CD4-positive, alpha-beta T cell treated with Interleukin-10 for 1 hour (primary cell): ENCODE measurements at regions not wholly inside any gene's neighbourhood (a gene's known extent, or its start where the extent isn't known, plus 50 kb on each side); places are given as distances from the start of the nearest gene placed in this dataset.
"Not testable (repeated sequence)": the region's sequence is repeated elsewhere in the genome, so short reads cannot be mapped to it uniquely, and the experiment has no call there.

Source experiments
- DNase-seq: peaks from one replicate; pipeline ENCODE4 v3.0.0-alpha.2; 2020

- no peak for DNase-seq
Measured at GRCh38 chr21:18722193-18722592, 318.6 kb upstream of the TMPRSS15 start.

GRCh38 chr21:18723171-18723570 lies 319.6 kb upstream of the TMPRSS15 start:
- no peak for DNase-seq

- DNase-seq: no peak
Measured at GRCh38 chr21:18725653-18726052, 322.1 kb upstream of the TMPRSS15 start.

GRCh38 chr21:18741954-18742353 lies 338.4 kb upstream of the TMPRSS15 start:
- DNase-seq: no peak

GRCh38 chr21:18743531-18743930 lies 339.9 kb upstream of the TMPRSS15 start:
- no peak for DNase-seq

- no peak for DNase-seq
Measured at GRCh38 chr21:18744840-18745239, 341.3 kb upstream of the TMPRSS15 start.

- not testable (repeated sequence) for DNase-seq
Measured at GRCh38 chr21:18752894-18753293, 349.3 kb upstream of the TMPRSS15 start.

GRCh38 chr21:18756272-18756671 lies 352.7 kb upstream of the TMPRSS15 start:
- not testable (repeated sequence) for DNase-seq

GRCh38 chr21:18759267-18759666 lies 355.7 kb upstream of the TMPRSS15 start:
- no peak for DNase-seq

GRCh38 chr21:18759751-18760161 lies 356.2 kb upstream of the TMPRSS15 start:
- DNase-seq: no peak

GRCh38 chr21:18760247-18760646 lies 356.7 kb upstream of the TMPRSS15 start:
- no peak for DNase-seq

- DNase-seq: no peak
Measured at GRCh38 chr21:18764720-18765119, 361.1 kb upstream of the TMPRSS15 start.

GRCh38 chr21:18769599-18769998 lies 366.0 kb upstream of the TMPRSS15 start:
- DNase-seq: no peak

GRCh38 chr21:18771845-18772380 lies 368.3 kb upstream of the TMPRSS15 start:
- no peak for DNase-seq

- DNase-seq: no peak
Measured at GRCh38 chr21:18772404-18772803, 368.8 kb upstream of the TMPRSS15 start.

- DNase-seq: no peak
Measured at GRCh38 chr21:18772897-18773296, 369.3 kb upstream of the TMPRSS15 start.

GRCh38 chr21:18776936-18777335 lies 373.4 kb upstream of the TMPRSS15 start:
- no peak for DNase-seq

- DNase-seq: no peak
Measured at GRCh38 chr21:18782721-18783120, 379.1 kb upstream of the TMPRSS15 start.

GRCh38 chr21:18801468-18801867 lies 397.9 kb upstream of the TMPRSS15 start:
- no peak for DNase-seq

- no peak for DNase-seq
Measured at GRCh38 chr21:18803624-18804023, 400.0 kb upstream of the TMPRSS15 start.

GRCh38 chr21:18810136-18810535 lies 406.6 kb upstream of the TMPRSS15 start:
- no peak for DNase-seq

- no peak for DNase-seq
Measured at GRCh38 chr21:18812308-18812707, 408.7 kb upstream of the TMPRSS15 start.

GRCh38 chr21:18819507-18819906 lies 415.9 kb upstream of the TMPRSS15 start:
- no peak for DNase-seq

- no peak for DNase-seq
Measured at GRCh38 chr21:18826562-18826961, 423.0 kb upstream of the TMPRSS15 start.

- DNase-seq: no peak
Measured at GRCh38 chr21:18831942-18832676, 428.5 kb upstream of the TMPRSS15 start.
